Large intestine (tissue), 3 donors: ENCODE measurements at regions not wholly inside any gene's neighbourhood (a gene's known extent, or its start where the extent isn't known, plus 50 kb on each side); places are given as distances from the start of the nearest gene placed in this dataset.
A peak's percentile ranks its signal among the peaks of the same experiment; 100 is the strongest.

Experiments used
- DNase-seq, 2 donors: peaks; one replicate each; pipeline versions ENCODE4 v3.0.0 to v3.0.0-alpha.2; 2013
- H3K27ac ChIP-seq: one replicate; pipeline ENCODE4 v1.5.1; 2013; ENCODE audit warnings: low read length
- H3K27me3 ChIP-seq: 2 replicates; pipeline ENCODE4 v1.6.1; 2013; ENCODE audit warnings: low read length; ENCODE audit not compliant: control insufficient read depth, insufficient read depth
- H3K36me3 ChIP-seq: 2 replicates; pipeline ENCODE4 v1.6.1; 2013; ENCODE audit warnings: low read length; ENCODE audit not compliant: control insufficient read depth, insufficient read depth
- H3K4me1 ChIP-seq: one replicate; pipeline ENCODE4 v1.6.1; 2013; ENCODE audit warnings: low read length; ENCODE audit not compliant: control insufficient read depth, insufficient read depth
- H3K4me3 ChIP-seq: one replicate; pipeline ENCODE4 v1.5.1; 2013; ENCODE audit warnings: low read length
- H3K9me3 ChIP-seq: one replicate; pipeline ENCODE4 v1.6.1; 2013; ENCODE audit warnings: mild to moderate bottlenecking, low read depth, low read length, moderate library complexity; ENCODE audit not compliant: control insufficient read depth
- WGBS: methylation state at CpG from one replicate; pipeline ENCODE4 v1.1.5; 2013; ENCODE audit warnings: low lambda C conversion rate; ENCODE audit not compliant: insufficient coverage; 5-methylcytosine and 5-hydroxymethylcytosine counted together

GRCh38 chr5:93904917-93905316 is 163.5 kb upstream of the POU5F2 start:
- H3K9me3 ChIP-seq = no peaks in the 10 kb centered on the region
- no peaks in the 10 kb centered on the region for H3K36me3 ChIP-seq
- H3K4me1 ChIP-seq = no peaks in the 10 kb centered on the region
- H3K27ac ChIP-seq = no peak overlapping the region
- no peak overlapping the region for H3K4me3 ChIP-seq
- H3K27me3 ChIP-seq = no peaks in the 10 kb centered on the region
- 100% methylated on average over 1 of the region's 1 CpG for WGBS
- DNase-seq = no peak

GRCh38 chr5:93902288-93902687 is 160.9 kb upstream of the POU5F2 start:
- H3K27me3 ChIP-seq = no peaks in the 10 kb centered on the region
- no peak overlapping the region for H3K4me3 ChIP-seq
- 31% methylated on average over 2 of the region's 2 CpGs for WGBS
- no peak overlapping the region for H3K27ac ChIP-seq
- H3K36me3 ChIP-seq = no peaks in the 10 kb centered on the region
- peak in 1 of 2 donors; percentile 15 for DNase-seq
- no peaks in the 10 kb centered on the region for H3K4me1 ChIP-seq
- H3K9me3 ChIP-seq = no peaks in the 10 kb centered on the region

- Histone ChIP-seq H3K4me1 (no peaks in the 10 kb centered on the region), H3K9me3 (no peaks in the 10 kb centered on the region), H3K36me3 (no peaks in the 10 kb centered on the region), H3K27me3 (no peaks in the 10 kb centered on the region), H3K27ac (no peak overlapping the region), H3K4me3 (no peak overlapping the region)
- 100% methylated on average over 1 of the region's 1 CpG for WGBS
- DNase-seq = no peak
Observed at GRCh38 chr5:93899026-93899600, 157.7 kb upstream of the POU5F2 start.

- Histone ChIP-seq H3K27me3 (no peaks in the 10 kb centered on the region), H3K9me3 (no peaks in the 10 kb centered on the region), H3K4me1 (peaks cover 9% of the 10 kb centered on the region), H3K4me3 (no peak overlapping the region), H3K27ac (no peak overlapping the region), H3K36me3 (no peaks in the 10 kb centered on the region)
- 53% methylated on average over 2 of the region's 9 CpGs for WGBS
- DNase-seq = no peak
Observed at GRCh38 chr5:93894601-93895354, 153.4 kb upstream of the POU5F2 start.

- Histone ChIP-seq H3K4me1 (peaks cover 9% of the 10 kb centered on the region), H3K9me3 (no peaks in the 10 kb centered on the region), H3K4me3 (no peak overlapping the region), H3K27ac (no peak overlapping the region), H3K27me3 (no peaks in the 10 kb centered on the region), H3K36me3 (no peaks in the 10 kb centered on the region)
- no CpG with 5 or more reads among the region's 5 CpGs for WGBS
- DNase-seq = no peak
Observed at GRCh38 chr5:93893075-93893474, 151.7 kb upstream of the POU5F2 start.

GRCh38 chr5:93892481-93892880 is 151.1 kb upstream of the POU5F2 start:
- Histone ChIP-seq H3K4me3 (no peak overlapping the region), H3K36me3 (no peaks in the 10 kb centered on the region), H3K27me3 (no peaks in the 10 kb centered on the region), H3K4me1 (peaks cover 9% of the 10 kb centered on the region), H3K27ac (no peak overlapping the region), H3K9me3 (no peaks in the 10 kb centered on the region)
- no peak for DNase-seq

- no peaks in the 10 kb centered on the region for H3K36me3 ChIP-seq
- H3K27me3 ChIP-seq = no peaks in the 10 kb centered on the region
- no peak for DNase-seq
- H3K4me3 ChIP-seq = no peak overlapping the region
- H3K9me3 ChIP-seq = no peaks in the 10 kb centered on the region
- H3K27ac ChIP-seq = no peak overlapping the region
- peaks cover 9% of the 10 kb centered on the region for H3K4me1 ChIP-seq
- no CpG with 5 or more reads among the region's 4 CpGs for WGBS
Observed at GRCh38 chr5:93891491-93892480, 150.4 kb upstream of the POU5F2 start.

- H3K4me3 ChIP-seq = no peak overlapping the region
- no peaks in the 10 kb centered on the region for H3K9me3 ChIP-seq
- no peaks in the 10 kb centered on the region for H3K36me3 ChIP-seq
- WGBS = 0% methylated on average over 3 of the region's 4 CpGs
- no peak overlapping the region for H3K27ac ChIP-seq
- H3K27me3 ChIP-seq = no peaks in the 10 kb centered on the region
- peak; percentile 44 to 77 for DNase-seq
- peaks cover 9% of the 10 kb centered on the region for H3K4me1 ChIP-seq
Observed at GRCh38 chr5:93890657-93891056, 149.3 kb upstream of the POU5F2 start.

- H3K36me3 ChIP-seq = no peaks in the 10 kb centered on the region
- WGBS = 100% methylated on average over 1 of the region's 1 CpG
Observed at GRCh38 chr5:93887678-93888077, 146.3 kb upstream of the POU5F2 start.

GRCh38 chr5:93886917-93887361 is 145.5 kb upstream of the POU5F2 start:
- no peaks in the 10 kb centered on the region for H3K27me3 ChIP-seq
- 17% methylated on average over 1 of the region's 1 CpG for WGBS
- H3K27ac ChIP-seq = no peak overlapping the region
- peak in 1 of 2 donors; percentile 20 for DNase-seq
- H3K4me1 ChIP-seq = peaks cover 9% of the 10 kb centered on the region
- no peaks in the 10 kb centered on the region for H3K9me3 ChIP-seq
- no peaks in the 10 kb centered on the region for H3K36me3 ChIP-seq
- no peak overlapping the region for H3K4me3 ChIP-seq

More at GRCh38 chr5:93887678-93888077, 146.3 kb upstream of the POU5F2 start:
- Histone ChIP-seq H3K4me3 (no peak overlapping the region), H3K9me3 (no peaks in the 10 kb centered on the region), H3K4me1 (peaks cover 9% of the 10 kb centered on the region), H3K27ac (no peak overlapping the region), H3K27me3 (no peaks in the 10 kb centered on the region)
- DNase-seq = no peak
